SK-N-SH treated with all-trans-retinoic acid at 6 μM for 48 hours (cell line): ENCODE measurements at regions not wholly inside any gene's neighbourhood (a gene's known extent, or its start where the extent isn't known, plus 50 kb on each side); places are given as distances from the start of the nearest gene placed in this dataset.

ENCODE experiments used
- ATAC-seq: fragments of 200-7000 bp; cut with Tn5 transposase; 3 replicates; pipeline ENCODE4 v1.9.1; 2020; ENCODE audit warnings: mild to moderate bottlenecking, moderate library complexity
- ARNTL ChIP-seq: fragments of 450-650 bp; formaldehyde crosslinking; IDR thresholded peaks from 2 replicates; pipeline ENCODE4 v1.5.0; 2020; ENCODE audit warnings: low read depth, mild to moderate bottlenecking, moderate library complexity, borderline replicate concordance
- BACH2 ChIP-seq: fragments of 250-450 bp; sonication (Bioruptor Pico); IDR thresholded peaks from 2 replicates; pipeline ENCODE4 v1.9.0; 2021; ENCODE audit warnings: mild to moderate bottlenecking, borderline replicate concordance
- CSRNP3 ChIP-seq: fragments of 250-450 bp; sonication (Bioruptor Pico); IDR thresholded peaks from 2 replicates; pipeline ENCODE4 v1.5.1; 2021; ENCODE audit warnings: mild to moderate bottlenecking, moderate library complexity
- ESRRG ChIP-seq: fragments of 250-450 bp; sonication (Bioruptor Pico); IDR thresholded peaks from 2 replicates; pipeline ENCODE4 v1.6.1; 2021; ENCODE audit warnings: mild to moderate bottlenecking
- GLIS3 ChIP-seq: fragments of 250-450 bp; sonication (Bioruptor Pico); IDR thresholded peaks from 2 replicates; pipeline ENCODE4 v1.5.0; 2020; ENCODE audit warnings: mild to moderate bottlenecking, moderate library complexity
- OSR1 ChIP-seq: fragments of 250-450 bp; sonication (Bioruptor Pico); IDR thresholded peaks from 2 replicates; pipeline ENCODE4 v1.8.0; 2022; ENCODE audit warnings: moderate library complexity, mild to moderate bottlenecking, inconsistent platforms
- PATZ1 ChIP-seq: fragments of 250-450 bp; sonication (Bioruptor Pico); IDR thresholded peaks from 2 replicates; pipeline ENCODE4 v1.8.0; 2020; ENCODE audit warnings: mild to moderate bottlenecking, moderate library complexity, borderline replicate concordance
- PPARA ChIP-seq: fragments of 250-450 bp; sonication (Bioruptor Pico); IDR thresholded peaks from 2 replicates; pipeline ENCODE4 v1.5.0; 2020; ENCODE audit warnings: mild to moderate bottlenecking, borderline replicate concordance
- RARB ChIP-seq: fragments of 250-450 bp; sonication (Bioruptor Pico); IDR thresholded peaks from 2 replicates; pipeline ENCODE4 v1.8.0; 2021; ENCODE audit warnings: mild to moderate bottlenecking, moderate library complexity
- SNAI2 ChIP-seq: fragments of 250-450 bp; sonication (Bioruptor Pico); IDR thresholded peaks from 2 replicates; pipeline ENCODE4 v1.5.0; 2020; ENCODE audit warnings: mild to moderate bottlenecking, moderate library complexity
- TCF4 ChIP-seq: fragments of 250-450 bp; sonication (Bioruptor Pico); IDR thresholded peaks from 2 replicates; pipeline ENCODE4 v1.8.0; 2021; ENCODE audit warnings: mild to moderate bottlenecking, moderate library complexity, borderline replicate concordance
- TOX ChIP-seq: fragments of 250-450 bp; sonication (Bioruptor Pico); IDR thresholded peaks from 2 replicates; pipeline ENCODE4 v1.8.0; 2021; ENCODE audit warnings: mild to moderate bottlenecking, moderate library complexity, borderline replicate concordance
- TSHZ2 ChIP-seq: fragments of 250-450 bp; sonication (Bioruptor Pico); IDR thresholded peaks from 2 replicates; pipeline ENCODE4 v1.5.0; 2020; ENCODE audit warnings: mild to moderate bottlenecking, moderate library complexity
- ZC3H10 ChIP-seq: fragments of 250-450 bp; sonication (Bioruptor Pico); IDR thresholded peaks from 2 replicates; pipeline ENCODE4 v1.5.1; 2021; ENCODE audit warnings: mild to moderate bottlenecking, moderate library complexity
- ZFP3 ChIP-seq: fragments of 250-450 bp; sonication (Bioruptor Pico); IDR thresholded peaks from 2 replicates; pipeline ENCODE4 v1.5.0; 2020; ENCODE audit warnings: mild to moderate bottlenecking, moderate library complexity
- ZFP30 ChIP-seq: fragments of 450-650 bp; formaldehyde crosslinking; IDR thresholded peaks from 2 replicates; pipeline ENCODE4 v1.5.0; 2022; ENCODE audit warnings: mild to moderate bottlenecking, moderate library complexity
- ZNF565 ChIP-seq: fragments of 450-650 bp; formaldehyde crosslinking; conservative IDR thresholded peaks from 2 replicates; pipeline ENCODE4 v1.5.0; 2020; ENCODE audit warnings: low read depth, mild to moderate bottlenecking, moderate library complexity
- ZNF70 ChIP-seq: fragments of 450-650 bp; formaldehyde crosslinking; IDR thresholded peaks from 2 replicates; pipeline ENCODE4 v1.5.0; 2020; ENCODE audit warnings: mild to moderate bottlenecking, moderate library complexity

- TF ChIP-seq ZNF565 (CRISPR knock-in tag) (no peak), ZNF70 (CRISPR knock-in tag) (no peak), CSRNP3 (CRISPR knock-in tag) (no peak), PPARA (CRISPR knock-in tag) (no peak), GLIS3 (CRISPR knock-in tag) (no peak), ZC3H10 (no peak), ZFP30 (no peak), OSR1 (no peak)
- ATAC-seq: no peak
Observed at GRCh38 chr10:2891770-2892124, 175.6 kb upstream of the PFKP start.

GRCh38 chr10:2891073-2891769 is 176.1 kb upstream of the PFKP start:
- TF ChIP-seq ZFP3 (CRISPR knock-in tag): no peak
- no peak for TF ChIP-seq PPARA (CRISPR knock-in tag)
- TF ChIP-seq ZFP30: no peak
- TF ChIP-seq ZNF565 (CRISPR knock-in tag): no peak
- peak; percentile 60; the same call in 1 of the 2 replicates for TF ChIP-seq TCF4 (CRISPR knock-in tag)
- no peak for TF ChIP-seq GLIS3 (CRISPR knock-in tag)

GRCh38 chr10:2890093-2890492 is 177.3 kb upstream of the PFKP start:
- TF ChIP-seq ZNF70 (CRISPR knock-in tag) (no peak), PPARA (CRISPR knock-in tag) (no peak), BACH2 (CRISPR knock-in tag) (no peak), OSR1 (no peak), ZFP30 (no peak), TSHZ2 (CRISPR knock-in tag) (no peak), PATZ1 (CRISPR knock-in tag) (no peak), ARNTL (CRISPR knock-in tag) (no peak), ZNF565 (CRISPR knock-in tag) (no peak), SNAI2 (CRISPR knock-in tag) (no peak), ZFP3 (CRISPR knock-in tag) (no peak), ESRRG (CRISPR knock-in tag) (no peak), GLIS3 (CRISPR knock-in tag) (no peak), TOX (CRISPR knock-in tag) (no peak)

More at GRCh38 chr10:2891073-2891769, 176.1 kb upstream of the PFKP start:
- ATAC-seq: no peak; the same call in 2 of the 3 replicates

GRCh38 chr10:2888403-2889004 is 178.8 kb upstream of the PFKP start:
- TF ChIP-seq ESRRG (CRISPR knock-in tag): no peak
- ATAC-seq: no peak

More at GRCh38 chr10:2890093-2890492, 177.3 kb upstream of the PFKP start:
- no peak for ATAC-seq

- ATAC-seq: no peak
- no peak for TF ChIP-seq OSR1
- no peak for TF ChIP-seq ESRRG (CRISPR knock-in tag)
- TF ChIP-seq ARNTL (CRISPR knock-in tag): no peak
- no peak for TF ChIP-seq RARB (CRISPR knock-in tag)
- TF ChIP-seq PPARA (CRISPR knock-in tag): no peak
- TF ChIP-seq BACH2 (CRISPR knock-in tag): no peak
- no peak for TF ChIP-seq ZC3H10
- TF ChIP-seq ZFP3 (CRISPR knock-in tag): no peak
- no peak for TF ChIP-seq ZNF70 (CRISPR knock-in tag)
Observed at GRCh38 chr10:2887391-2888070, 179.8 kb upstream of the PFKP start.
